GM18502 (cell line): ENCODE measurements at regions not wholly inside any gene's neighbourhood (a gene's known extent, or its start where the extent isn't known, plus 50 kb on each side); places are given as distances from the start of the nearest gene placed in this dataset.
"Not testable (repeated sequence)": the region's sequence is repeated elsewhere in the genome, so short reads cannot be mapped to it uniquely, and the experiment has no call there.

Source experiments
- ATAC-seq: cut with Tn5 transposase; IDR thresholded peaks from one replicate; pipeline ENCODE4 v1.9.1; 2021; ENCODE audit warnings: mild to moderate bottlenecking; ENCODE audit not compliant: unreplicated experiment, poor library complexity

DNA sequence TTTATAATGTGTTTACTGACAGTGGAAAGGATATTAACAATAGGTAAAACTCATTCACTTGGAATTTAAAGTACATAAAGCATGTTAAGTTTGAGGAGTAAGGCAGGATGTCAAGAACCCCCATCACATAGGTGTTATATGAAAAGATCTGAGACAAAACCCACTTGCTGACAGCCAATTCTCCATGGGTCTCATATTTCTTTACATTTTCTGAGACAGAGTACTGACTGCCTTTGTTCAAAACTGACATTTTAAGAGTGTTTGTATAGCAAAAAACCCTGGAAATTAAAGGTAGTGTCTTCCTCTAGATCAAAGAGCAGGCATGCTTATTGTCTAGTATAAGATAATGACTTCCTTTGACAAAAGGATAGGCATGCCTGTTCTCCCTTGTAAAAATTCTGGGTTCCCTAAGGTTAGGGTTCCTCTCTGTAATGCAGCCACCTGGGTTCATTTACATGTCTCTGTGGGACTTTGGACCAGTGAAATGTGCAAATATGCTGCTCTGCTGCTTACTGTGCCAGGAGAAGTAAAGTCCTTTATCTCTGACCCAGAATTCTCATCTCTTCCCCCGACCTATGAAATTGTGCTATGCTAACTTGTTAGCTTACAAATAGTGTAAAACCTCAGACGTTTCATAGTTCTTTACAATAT lies 123.6 kb downstream of the PCDH18 start:
- no peak for ATAC-seq

DNA sequence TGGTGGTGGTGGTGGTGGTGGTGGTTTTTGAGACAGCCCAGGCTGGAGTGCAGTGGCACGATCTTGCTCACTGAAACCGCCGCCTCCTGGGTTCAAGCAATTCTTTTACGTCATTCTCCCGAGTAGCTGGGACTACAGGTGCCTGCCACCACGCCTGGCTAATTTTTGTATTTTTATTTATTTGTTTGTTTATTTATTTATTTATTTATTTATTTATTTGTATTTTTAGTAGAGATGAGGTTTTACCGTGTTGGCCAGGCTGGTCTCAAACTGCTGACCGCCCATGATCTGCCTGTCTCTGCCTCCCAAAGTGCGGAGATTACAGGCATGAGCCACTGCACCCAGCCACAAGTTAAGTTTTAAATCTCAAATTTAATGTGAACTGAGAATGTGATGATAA lies 126.5 kb downstream of the PCDH18 start:
- ATAC-seq, result not testable (repeated sequence)

DNA sequence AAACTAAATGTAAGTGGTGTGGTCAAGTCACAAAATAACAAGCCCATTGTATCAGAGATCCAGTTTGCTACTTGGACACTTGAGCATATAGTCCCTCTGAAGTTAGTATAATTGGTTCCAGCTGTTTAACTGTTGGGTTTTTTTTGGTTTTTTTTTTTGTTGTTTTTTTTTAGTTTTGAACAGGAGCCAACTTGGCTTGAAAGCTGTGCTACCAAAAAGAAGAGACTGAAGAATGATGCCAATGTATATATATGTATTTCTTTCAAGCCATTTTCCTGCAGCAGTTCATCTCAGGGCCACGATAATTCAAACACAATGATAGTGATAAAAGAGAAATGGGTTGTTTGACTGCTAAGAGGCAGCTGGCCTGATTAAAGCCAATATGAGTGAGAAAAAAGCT lies 138.3 kb downstream of the PCDH18 start:
- ATAC-seq, result no peak

GRCh38 chr4:137393044-137393443 lies 139.2 kb downstream of the PCDH18 start:
- ATAC-seq, result no peak

- ATAC-seq, result no peak
These were observed 141.6 kb downstream of the PCDH18 start for GRCh38 chr4:137390707-137391106.

- ATAC-seq, result no peak
These were observed 142.3 kb downstream of the PCDH18 start for GRCh38 chr4:137389911-137390520.

DNA sequence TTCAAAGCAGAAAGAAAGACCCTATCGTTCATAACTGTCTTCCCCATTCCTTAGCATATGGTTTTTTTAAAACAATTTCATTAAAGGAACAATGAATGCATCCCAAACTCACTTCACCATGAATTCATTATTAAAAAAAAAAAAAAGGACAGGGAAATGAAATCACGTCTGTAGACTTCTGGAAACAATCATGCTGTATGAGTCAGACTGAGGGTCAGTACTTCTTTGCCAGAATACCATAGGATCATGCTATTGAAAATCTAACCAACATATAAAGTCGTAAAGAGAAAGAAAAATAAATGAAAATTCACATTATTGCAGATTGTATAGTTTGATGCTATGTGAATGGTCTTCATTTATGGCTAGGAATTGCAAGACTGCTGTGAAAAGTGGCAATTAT lies 144.4 kb downstream of the PCDH18 start:
- no peak for ATAC-seq

GRCh38 chr4:137384476-137384875 lies 147.8 kb downstream of the PCDH18 start:
- no peak for ATAC-seq

- no peak for ATAC-seq
These were observed 153.5 kb downstream of the PCDH18 start for GRCh38 chr4:137378821-137379220.

DNA sequence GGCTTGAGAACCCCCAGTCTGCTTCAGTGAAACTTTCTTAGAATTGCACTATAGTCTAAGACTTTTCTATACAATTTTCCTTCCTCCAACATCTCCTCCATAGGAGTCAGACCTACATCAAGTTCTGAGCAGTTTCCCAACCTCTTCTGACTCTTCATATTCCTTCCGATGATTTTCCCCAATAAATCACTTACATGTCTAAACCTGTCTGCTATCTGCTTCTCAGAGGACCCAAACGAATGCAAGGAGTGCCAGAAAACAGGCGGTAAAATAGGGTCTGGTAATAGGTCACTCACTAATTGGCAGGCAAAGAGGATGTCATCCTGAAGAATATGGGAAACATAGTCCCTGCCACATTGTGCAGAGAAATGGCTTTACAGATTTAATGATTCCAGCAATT lies 153.9 kb downstream of the PCDH18 start:
- no peak for ATAC-seq

- no peak for ATAC-seq
These were observed 156.0 kb downstream of the PCDH18 start for GRCh38 chr4:137376312-137376711.

DNA sequence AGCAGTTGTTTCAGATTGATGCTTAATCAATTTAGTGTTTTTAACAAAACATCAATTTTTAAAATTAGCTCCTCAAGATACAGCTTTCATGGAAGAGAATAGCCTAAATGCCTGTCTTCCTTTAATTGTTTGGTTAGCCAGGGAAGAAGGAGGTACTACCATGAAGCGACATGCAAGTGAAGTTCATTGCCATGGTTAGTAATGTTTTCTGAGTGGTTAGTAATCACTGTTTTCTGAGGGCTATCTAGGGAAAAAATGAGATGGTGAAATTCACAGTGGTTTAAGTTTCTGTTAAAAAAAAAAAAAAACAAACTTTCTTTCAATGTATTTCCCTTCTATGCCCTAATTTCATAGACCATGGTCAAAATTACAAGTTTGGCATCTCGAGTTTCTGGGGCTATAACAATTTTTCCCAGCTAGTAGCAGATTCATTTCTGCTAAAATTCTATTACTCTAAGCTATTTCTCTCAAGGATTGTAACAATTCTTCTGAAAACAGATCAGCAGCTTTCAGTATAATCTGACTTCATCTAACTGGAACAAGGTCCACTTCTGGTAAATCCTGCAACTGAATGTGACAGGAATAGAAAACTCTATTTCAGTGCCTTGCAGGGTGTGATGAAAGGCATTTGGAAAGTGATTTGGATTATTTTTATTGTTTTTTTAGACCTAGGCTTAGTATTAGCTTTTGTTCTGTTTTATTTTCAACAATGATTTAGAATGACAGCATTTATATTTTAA lies 157.0 kb downstream of the PCDH18 start:
- no peak for ATAC-seq

GRCh38 chr4:137370679-137371078 lies 161.6 kb downstream of the PCDH18 start:
- ATAC-seq, result no peak

- no peak for ATAC-seq
These were observed 162.1 kb downstream of the PCDH18 start for GRCh38 chr4:137370206-137370633.

GRCh38 chr4:137367620-137368019 lies 164.7 kb downstream of the PCDH18 start:
- no peak for ATAC-seq

GRCh38 chr4:137363496-137363895 lies 168.8 kb downstream of the PCDH18 start:
- no peak for ATAC-seq

- no peak for ATAC-seq
These were observed 170.4 kb downstream of the PCDH18 start for GRCh38 chr4:137361756-137362470.

DNA sequence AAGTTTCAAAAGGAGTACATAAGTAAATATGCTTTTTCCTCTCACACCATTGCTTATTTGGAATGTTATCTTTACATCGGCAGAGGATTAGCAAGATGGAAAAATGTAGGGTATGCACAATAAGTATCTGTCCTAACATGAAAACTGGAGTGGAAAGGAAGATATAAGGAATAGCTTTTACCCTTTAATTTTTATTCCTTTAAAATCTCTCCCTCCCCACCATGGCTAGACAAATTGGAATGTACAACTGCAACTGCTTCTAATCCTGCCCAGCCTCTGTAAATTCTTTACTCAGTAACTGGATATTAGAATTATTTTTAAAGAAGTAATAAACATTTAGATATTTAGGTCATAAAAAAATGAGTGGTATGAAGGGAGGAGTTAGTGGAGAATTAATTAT lies 171.5 kb downstream of the PCDH18 start:
- no peak for ATAC-seq

GRCh38 chr4:137359691-137360315 lies 172.5 kb downstream of the PCDH18 start:
- no peak for ATAC-seq

DNA sequence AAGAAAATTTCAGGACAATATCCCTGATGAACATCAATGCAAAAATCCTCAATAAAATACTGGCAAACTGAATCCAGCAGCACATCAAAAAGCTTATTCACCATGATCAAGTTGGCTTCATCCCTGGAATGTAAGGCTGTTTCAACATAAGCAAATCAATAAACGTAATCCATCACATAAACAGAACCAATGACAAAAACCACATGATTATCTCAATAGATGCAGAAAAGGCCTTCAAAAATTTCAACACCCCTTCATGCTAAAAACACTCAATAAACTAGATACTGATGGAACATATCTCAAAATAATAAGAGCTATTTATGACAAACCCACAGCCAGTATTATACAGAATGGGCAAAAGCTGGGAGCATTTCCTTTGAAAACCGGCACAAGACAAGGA lies 177.7 kb downstream of the PCDH18 start:
- not testable (repeated sequence) for ATAC-seq
